HepG2 (cell line): ENCODE measurements at regions not wholly inside any gene's neighbourhood (a gene's known extent, or its start where the extent isn't known, plus 50 kb on each side); places are given as distances from the start of the nearest gene placed in this dataset.

Experiments
- AGO1 ChIP-seq: fragments of 200-400 bp; formaldehyde crosslinking; IDR thresholded peaks from 2 replicates; pipeline ENCODE4 v1.6.1; 2017; ENCODE audit warnings: mild to moderate bottlenecking, low read depth, low read length, moderate library complexity; ENCODE audit not compliant: poor library complexity, severe bottlenecking
- NFATC3 ChIP-seq: sonication (generic); formaldehyde crosslinking; IDR thresholded peaks from 2 replicates; pipeline ENCODE4 v1.5.1; 2020; ENCODE audit warnings: mild to moderate bottlenecking, missing genetic modification reagents
- ONECUT2 ChIP-seq: sonication (generic); formaldehyde crosslinking; IDR thresholded peaks from 2 replicates; pipeline ENCODE4 v1.4.0; 2020; ENCODE audit warnings: missing genetic modification reagents
- PAF1 ChIP-seq: IDR thresholded peaks from 2 replicates; pipeline ENCODE4 v1.6.1; 2016; ENCODE audit warnings: missing genetic modification reagents, missing compliant biosample characterization
- PHF21A ChIP-seq: sonication (generic); formaldehyde crosslinking; IDR thresholded peaks from 2 replicates; pipeline ENCODE4 v1.5.0; 2020; ENCODE audit warnings: mild to moderate bottlenecking, missing genetic modification reagents
- SETDB1 ChIP-seq: sonication (generic); formaldehyde crosslinking; IDR thresholded peaks from 2 replicates; pipeline ENCODE4 v1.5.1; 2020; ENCODE audit warnings: missing genetic modification reagents, mild to moderate bottlenecking, borderline replicate concordance
- SIN3B ChIP-seq: fragments of 150-350 bp; IDR thresholded peaks from 2 replicates; pipeline ENCODE4 v1.6.1; 2014; ENCODE audit warnings: low read length
- SMC3 ChIP-seq: IDR thresholded peaks from 2 replicates; pipeline ENCODE4 v1.6.1; 2011; ENCODE audit warnings: low read length, improper control_type of control experiment
- SUZ12 ChIP-seq: fragments of 150-350 bp; IDR thresholded peaks from 2 replicates; pipeline ENCODE4 v1.6.1; 2014; ENCODE audit warnings: low read depth, low read length
- TAF15 ChIP-seq: fragments of 200-400 bp; formaldehyde crosslinking; IDR thresholded peaks from one replicate; pipeline ENCODE4 v1.6.1; 2018; ENCODE audit warnings: mild to moderate bottlenecking, low read depth, low read length; ENCODE audit not compliant: poor library complexity, severe bottlenecking
- TARDBP ChIP-seq: sonication (generic); formaldehyde crosslinking; IDR thresholded peaks from 2 replicates; pipeline ENCODE4 v1.8.0; 2022; ENCODE audit warnings: mild to moderate bottlenecking, missing genetic modification reagents
- TMF1 ChIP-seq: sonication (generic); formaldehyde crosslinking; IDR thresholded peaks from 2 replicates; pipeline ENCODE4 v1.8.1; 2022; ENCODE audit warnings: low read depth, missing genetic modification reagents
- ZNF296 ChIP-seq: sonication (generic); formaldehyde crosslinking; conservative IDR thresholded peaks from 2 replicates; pipeline ENCODE4 v1.5.0; 2020; ENCODE audit warnings: mild to moderate bottlenecking, missing genetic modification reagents
- ZNF430 ChIP-seq: sonication (generic); formaldehyde crosslinking; IDR thresholded peaks from 2 replicates; pipeline ENCODE4 v1.9.0; 2021; ENCODE audit warnings: mild to moderate bottlenecking, missing genetic modification reagents
- ZNF556 ChIP-seq: sonication (generic); formaldehyde crosslinking; IDR thresholded peaks from 2 replicates; pipeline ENCODE4 v1.4.0; 2020; ENCODE audit warnings: mild to moderate bottlenecking, missing genetic modification reagents, borderline replicate concordance
- ZNF674 ChIP-seq: sonication (generic); formaldehyde crosslinking; IDR thresholded peaks from 2 replicates; pipeline ENCODE4 v1.5.0; 2020; ENCODE audit warnings: low read depth, mild to moderate bottlenecking, missing genetic modification reagents
- ZNF766 ChIP-seq: sonication (generic); formaldehyde crosslinking; IDR thresholded peaks from 2 replicates; pipeline ENCODE4 v1.5.0; 2020; ENCODE audit warnings: missing genetic modification reagents, borderline replicate concordance
- TF ChIP-seq, protein P1 (sequence below): sonication (generic); formaldehyde crosslinking; IDR thresholded peaks from 2 replicates; pipeline ENCODE4 v1.9.0; 2022; ENCODE audit warnings: low read depth, missing genetic modification reagents
- TF ChIP-seq, protein P2 (sequence below): sonication (generic); formaldehyde crosslinking; IDR thresholded peaks from 2 replicates; pipeline ENCODE4 v1.4.0; 2020; ENCODE audit warnings: low read depth, mild to moderate bottlenecking, missing genetic modification reagents
- TF ChIP-seq, protein P3 (sequence below): sonication (generic); formaldehyde crosslinking; IDR thresholded peaks from 2 replicates; pipeline ENCODE4 v1.5.0; 2020; ENCODE audit warnings: missing genetic modification reagents, mild to moderate bottlenecking, borderline replicate concordance
- TF ChIP-seq, protein P4 (sequence below): sonication (generic); formaldehyde crosslinking; conservative IDR thresholded peaks from 2 replicates; pipeline ENCODE4 v1.8.1; 2023; ENCODE audit warnings: missing genetic modification reagents
- TF ChIP-seq, protein P5 (sequence below): sonication (generic); formaldehyde crosslinking; IDR thresholded peaks from 2 replicates; pipeline ENCODE4 v1.9.0; 2021; ENCODE audit warnings: missing genetic modification reagents, mild to moderate bottlenecking, borderline replicate concordance
- TF ChIP-seq, protein P6 (sequence below): sonication (generic); formaldehyde crosslinking; IDR thresholded peaks from 2 replicates; pipeline ENCODE4 v1.8.0; 2022; ENCODE audit warnings: mild to moderate bottlenecking, missing genetic modification reagents, moderate library complexity

DNA sequence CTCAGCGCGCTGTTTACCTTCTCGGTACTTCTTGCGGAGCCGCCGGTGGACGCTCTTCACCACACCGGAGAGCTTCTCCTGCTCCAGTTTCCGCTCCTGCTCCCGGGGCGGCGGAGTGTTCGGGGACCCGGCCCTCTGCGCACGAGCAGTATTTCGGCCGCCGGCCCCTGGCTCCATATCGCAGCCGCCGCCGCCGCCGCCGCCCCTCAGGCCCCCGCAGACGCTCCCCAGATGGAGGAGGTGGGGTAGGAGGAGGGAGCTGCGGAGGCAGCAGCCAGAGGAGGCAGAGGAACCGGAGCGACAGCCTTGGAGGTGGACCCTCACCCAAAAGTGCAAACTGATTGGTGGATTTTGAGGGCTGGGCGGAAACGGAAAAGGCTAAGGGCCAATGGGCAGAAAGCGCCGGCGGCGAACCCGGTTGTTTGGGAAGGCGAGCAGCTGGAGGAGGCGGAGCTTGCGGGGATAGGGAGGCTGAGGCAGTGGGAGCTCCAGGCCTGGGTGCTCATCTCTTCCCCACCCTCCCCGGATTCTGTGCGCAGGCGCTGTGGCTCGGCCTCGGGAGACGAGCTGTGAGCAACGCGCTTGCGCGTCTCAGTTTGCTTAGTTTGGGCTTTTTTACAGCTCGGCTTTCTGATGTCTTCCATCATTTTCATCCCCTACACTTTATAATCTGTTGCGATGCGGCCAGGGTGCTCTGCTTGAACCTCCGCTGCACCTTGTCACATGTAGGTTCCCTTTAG is 146.9 kb downstream of the GPR85 start (continued):
- TF ChIP-seq, protein P1, sequence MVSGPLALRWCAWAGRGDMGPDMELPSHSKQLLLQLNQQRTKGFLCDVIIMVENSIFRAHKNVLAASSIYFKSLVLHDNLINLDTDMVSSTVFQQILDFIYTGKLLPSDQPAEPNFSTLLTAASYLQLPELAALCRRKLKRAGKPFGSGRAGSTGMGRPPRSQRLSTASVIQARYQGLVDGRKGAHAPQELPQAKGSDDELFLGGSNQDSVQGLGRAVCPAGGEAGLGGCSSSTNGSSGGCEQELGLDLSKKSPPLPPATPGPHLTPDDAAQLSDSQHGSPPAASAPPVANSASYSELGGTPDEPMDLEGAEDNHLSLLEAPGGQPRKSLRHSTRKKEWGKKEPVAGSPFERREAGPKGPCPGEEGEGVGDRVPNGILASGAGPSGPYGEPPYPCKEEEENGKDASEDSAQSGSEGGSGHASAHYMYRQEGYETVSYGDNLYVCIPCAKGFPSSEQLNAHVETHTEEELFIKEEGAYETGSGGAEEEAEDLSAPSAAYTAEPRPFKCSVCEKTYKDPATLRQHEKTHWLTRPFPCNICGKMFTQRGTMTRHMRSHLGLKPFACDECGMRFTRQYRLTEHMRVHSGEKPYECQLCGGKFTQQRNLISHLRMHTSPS (CRISPR knock-in tag): no peak
- no peak for TF ChIP-seq ZNF766
- TF ChIP-seq ZNF674 (CRISPR knock-in tag): no peak
- no peak for TF ChIP-seq SETDB1
- TF ChIP-seq SIN3B: no peak
- TF ChIP-seq SUZ12: no peak
- TF ChIP-seq PHF21A (CRISPR knock-in tag): no peak
- no peak for TF ChIP-seq ZNF296 (CRISPR knock-in tag)
- TF ChIP-seq NFATC3: peak; percentile 95
- TF ChIP-seq TAF15: no peak
- TF ChIP-seq, protein P2, sequence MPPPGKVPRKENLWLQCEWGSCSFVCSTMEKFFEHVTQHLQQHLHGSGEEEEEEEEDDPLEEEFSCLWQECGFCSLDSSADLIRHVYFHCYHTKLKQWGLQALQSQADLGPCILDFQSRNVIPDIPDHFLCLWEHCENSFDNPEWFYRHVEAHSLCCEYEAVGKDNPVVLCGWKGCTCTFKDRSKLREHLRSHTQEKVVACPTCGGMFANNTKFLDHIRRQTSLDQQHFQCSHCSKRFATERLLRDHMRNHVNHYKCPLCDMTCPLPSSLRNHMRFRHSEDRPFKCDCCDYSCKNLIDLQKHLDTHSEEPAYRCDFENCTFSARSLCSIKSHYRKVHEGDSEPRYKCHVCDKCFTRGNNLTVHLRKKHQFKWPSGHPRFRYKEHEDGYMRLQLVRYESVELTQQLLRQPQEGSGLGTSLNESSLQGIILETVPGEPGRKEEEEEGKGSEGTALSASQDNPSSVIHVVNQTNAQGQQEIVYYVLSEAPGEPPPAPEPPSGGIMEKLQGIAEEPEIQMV (CRISPR knock-in tag): no peak
- TF ChIP-seq SMC3: no peak
- TF ChIP-seq PAF1 (CRISPR knock-in tag): no peak
- no peak; the same call in 1 of the 2 replicates for TF ChIP-seq TARDBP
- TF ChIP-seq ONECUT2: no peak
- TF ChIP-seq, protein P3, sequence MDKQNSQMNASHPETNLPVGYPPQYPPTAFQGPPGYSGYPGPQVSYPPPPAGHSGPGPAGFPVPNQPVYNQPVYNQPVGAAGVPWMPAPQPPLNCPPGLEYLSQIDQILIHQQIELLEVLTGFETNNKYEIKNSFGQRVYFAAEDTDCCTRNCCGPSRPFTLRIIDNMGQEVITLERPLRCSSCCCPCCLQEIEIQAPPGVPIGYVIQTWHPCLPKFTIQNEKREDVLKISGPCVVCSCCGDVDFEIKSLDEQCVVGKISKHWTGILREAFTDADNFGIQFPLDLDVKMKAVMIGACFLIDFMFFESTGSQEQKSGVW (CRISPR knock-in tag): no peak
- TF ChIP-seq, protein P4, sequence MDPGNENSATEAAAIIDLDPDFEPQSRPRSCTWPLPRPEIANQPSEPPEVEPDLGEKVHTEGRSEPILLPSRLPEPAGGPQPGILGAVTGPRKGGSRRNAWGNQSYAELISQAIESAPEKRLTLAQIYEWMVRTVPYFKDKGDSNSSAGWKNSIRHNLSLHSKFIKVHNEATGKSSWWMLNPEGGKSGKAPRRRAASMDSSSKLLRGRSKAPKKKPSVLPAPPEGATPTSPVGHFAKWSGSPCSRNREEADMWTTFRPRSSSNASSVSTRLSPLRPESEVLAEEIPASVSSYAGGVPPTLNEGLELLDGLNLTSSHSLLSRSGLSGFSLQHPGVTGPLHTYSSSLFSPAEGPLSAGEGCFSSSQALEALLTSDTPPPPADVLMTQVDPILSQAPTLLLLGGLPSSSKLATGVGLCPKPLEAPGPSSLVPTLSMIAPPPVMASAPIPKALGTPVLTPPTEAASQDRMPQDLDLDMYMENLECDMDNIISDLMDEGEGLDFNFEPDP (CRISPR knock-in tag): no peak
- TF ChIP-seq TMF1 (CRISPR knock-in tag): no peak
- TF ChIP-seq, protein P5, sequence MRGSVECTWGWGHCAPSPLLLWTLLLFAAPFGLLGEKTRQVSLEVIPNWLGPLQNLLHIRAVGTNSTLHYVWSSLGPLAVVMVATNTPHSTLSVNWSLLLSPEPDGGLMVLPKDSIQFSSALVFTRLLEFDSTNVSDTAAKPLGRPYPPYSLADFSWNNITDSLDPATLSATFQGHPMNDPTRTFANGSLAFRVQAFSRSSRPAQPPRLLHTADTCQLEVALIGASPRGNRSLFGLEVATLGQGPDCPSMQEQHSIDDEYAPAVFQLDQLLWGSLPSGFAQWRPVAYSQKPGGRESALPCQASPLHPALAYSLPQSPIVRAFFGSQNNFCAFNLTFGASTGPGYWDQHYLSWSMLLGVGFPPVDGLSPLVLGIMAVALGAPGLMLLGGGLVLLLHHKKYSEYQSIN (CRISPR knock-in tag): no peak
- TF ChIP-seq, protein P6, sequence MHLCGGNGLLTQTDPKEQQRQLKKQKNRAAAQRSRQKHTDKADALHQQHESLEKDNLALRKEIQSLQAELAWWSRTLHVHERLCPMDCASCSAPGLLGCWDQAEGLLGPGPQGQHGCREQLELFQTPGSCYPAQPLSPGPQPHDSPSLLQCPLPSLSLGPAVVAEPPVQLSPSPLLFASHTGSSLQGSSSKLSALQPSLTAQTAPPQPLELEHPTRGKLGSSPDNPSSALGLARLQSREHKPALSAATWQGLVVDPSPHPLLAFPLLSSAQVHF (CRISPR knock-in tag): no peak
- no peak for TF ChIP-seq ZNF556 (CRISPR knock-in tag)
- TF ChIP-seq ZNF430: no peak
- no peak for TF ChIP-seq AGO1
